ENCODE measurements at regions not wholly inside any gene's neighbourhood (a gene's known extent, or its start where the extent isn't known, plus 50 kb on each side); places are given as distances from the start of the nearest gene placed in this dataset.

DNA sequence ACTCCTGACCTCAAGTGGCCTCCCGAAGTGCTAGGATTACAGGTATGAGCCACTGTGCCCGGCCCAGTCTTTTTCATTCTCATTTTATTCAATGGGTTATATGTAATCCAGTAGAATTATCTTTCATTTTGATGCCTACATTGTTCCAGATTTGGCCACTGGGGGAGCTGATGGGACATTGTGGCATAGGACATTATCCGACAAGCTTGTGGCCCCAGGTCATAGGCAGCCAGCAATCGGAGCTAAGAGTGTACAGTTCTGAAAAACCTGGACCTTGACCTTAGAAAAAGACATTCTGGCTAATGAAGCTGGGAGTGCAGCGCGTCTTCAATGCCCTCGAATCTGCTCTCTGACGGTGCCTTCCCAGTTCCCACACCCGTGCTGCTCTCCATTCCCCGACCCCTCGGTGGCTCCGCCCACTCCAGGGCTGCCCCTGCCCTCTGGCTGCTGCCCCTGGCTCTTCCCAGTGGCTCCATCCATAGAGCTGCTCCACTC lies 108.7 kb downstream of the TEX29 start:
- H3K27me3 ChIP-seq (ENCODE audit: control insufficient read depth, insufficient read depth, low read length): no peaks in the 10 kb centered on the region
- H3K4me3 ChIP-seq (replicated peaks in 1 of 4; ENCODE audit: control extremely low read depth in 1 of 4, insufficient read depth in 1 of 4, low read depth in 3 of 4, low read length in 4 of 4): no peak overlapping the region
- H2AFZ ChIP-seq (ENCODE audit: low read length): no peak overlapping the region
- peak; percentile 1 to 27 for DNase-seq (ENCODE audit: low read depth in 2 of 2)
- no peaks in the 10 kb centered on the region for H4K20me1 ChIP-seq (ENCODE audit: control insufficient read depth, extremely low read depth, insufficient read depth, low read length)
- no peak for TF ChIP-seq EZH2 (IDR thresholded peaks at IDR 0.05; ENCODE audit: low read length, missing control alignments)
- TF ChIP-seq, protein P1, sequence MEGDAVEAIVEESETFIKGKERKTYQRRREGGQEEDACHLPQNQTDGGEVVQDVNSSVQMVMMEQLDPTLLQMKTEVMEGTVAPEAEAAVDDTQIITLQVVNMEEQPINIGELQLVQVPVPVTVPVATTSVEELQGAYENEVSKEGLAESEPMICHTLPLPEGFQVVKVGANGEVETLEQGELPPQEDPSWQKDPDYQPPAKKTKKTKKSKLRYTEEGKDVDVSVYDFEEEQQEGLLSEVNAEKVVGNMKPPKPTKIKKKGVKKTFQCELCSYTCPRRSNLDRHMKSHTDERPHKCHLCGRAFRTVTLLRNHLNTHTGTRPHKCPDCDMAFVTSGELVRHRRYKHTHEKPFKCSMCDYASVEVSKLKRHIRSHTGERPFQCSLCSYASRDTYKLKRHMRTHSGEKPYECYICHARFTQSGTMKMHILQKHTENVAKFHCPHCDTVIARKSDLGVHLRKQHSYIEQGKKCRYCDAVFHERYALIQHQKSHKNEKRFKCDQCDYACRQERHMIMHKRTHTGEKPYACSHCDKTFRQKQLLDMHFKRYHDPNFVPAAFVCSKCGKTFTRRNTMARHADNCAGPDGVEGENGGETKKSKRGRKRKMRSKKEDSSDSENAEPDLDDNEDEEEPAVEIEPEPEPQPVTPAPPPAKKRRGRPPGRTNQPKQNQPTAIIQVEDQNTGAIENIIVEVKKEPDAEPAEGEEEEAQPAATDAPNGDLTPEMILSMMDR (conservative IDR thresholded peaks at IDR 0.05 in 1 of 2, IDR thresholded peaks at IDR 0.05 in 1 of 2; ENCODE audit: low read depth in 1 of 2, low read length in 2 of 2): peak; percentile 52 to 67
- H3K27ac ChIP-seq (ENCODE audit: insufficient read depth, low read length): no peak overlapping the region
- H3K9ac ChIP-seq (ENCODE audit: insufficient read depth, low read length): no peak overlapping the region
- no peaks in the 10 kb centered on the region for H3K9me3 ChIP-seq (ENCODE audit: control insufficient read depth, insufficient read depth, low read depth, low read length)
- no peaks in the 10 kb centered on the region for H3K79me2 ChIP-seq (ENCODE audit: control insufficient read depth, insufficient read depth, low read length)
- no peaks in the 10 kb centered on the region for H3K36me3 ChIP-seq (ENCODE audit: control insufficient read depth, insufficient read depth, low read length)
- H3K4me2 ChIP-seq (ENCODE audit: extremely low read depth, insufficient read depth, low read length): no peak overlapping the region
- no peaks in the 10 kb centered on the region for H3K4me1 ChIP-seq (ENCODE audit: control insufficient read depth, extremely low read depth, insufficient read depth, low read length)

DNA sequence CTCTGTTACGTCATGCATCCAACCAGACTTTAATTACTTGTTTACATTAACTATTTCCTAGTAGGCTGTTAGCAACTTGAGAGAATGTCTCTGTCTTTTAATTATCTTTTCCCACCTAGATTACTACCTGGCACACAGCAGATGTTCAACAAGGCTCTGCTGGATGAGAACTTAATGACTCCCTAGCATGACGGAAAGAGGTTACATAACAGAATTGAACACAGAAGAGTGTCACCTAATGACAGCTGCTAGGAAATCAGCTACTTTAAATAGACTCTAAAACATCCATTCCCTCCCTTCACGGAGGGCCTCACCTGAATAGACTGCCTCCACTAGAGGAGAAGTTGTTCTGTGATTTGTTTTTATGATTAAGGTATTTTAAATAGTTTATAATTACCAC lies 110.8 kb downstream of the TEX29 start:
- no peak for DNase-seq (ENCODE audit: low read depth in 2 of 2)
- TF ChIP-seq, protein P1 (conservative IDR thresholded peaks at IDR 0.05 in 1 of 2, IDR thresholded peaks at IDR 0.05 in 1 of 2; ENCODE audit: low read depth in 1 of 2, low read length in 2 of 2): no peak
- TF ChIP-seq EZH2 (IDR thresholded peaks at IDR 0.05; ENCODE audit: low read length, missing control alignments): no peak
- H4K20me1 ChIP-seq (ENCODE audit: control insufficient read depth, extremely low read depth, insufficient read depth, low read length): no peaks in the 10 kb centered on the region
- no peak overlapping the region for H3K9ac ChIP-seq (ENCODE audit: insufficient read depth, low read length)
- no peaks in the 10 kb centered on the region for H3K27me3 ChIP-seq (ENCODE audit: control insufficient read depth, insufficient read depth, low read length)
- H3K4me3 ChIP-seq (replicated peaks in 1 of 4; ENCODE audit: control extremely low read depth in 1 of 4, insufficient read depth in 1 of 4, low read depth in 3 of 4, low read length in 4 of 4): no peak overlapping the region
- no peaks in the 10 kb centered on the region for H3K79me2 ChIP-seq (ENCODE audit: control insufficient read depth, insufficient read depth, low read length)
- H3K36me3 ChIP-seq (ENCODE audit: control insufficient read depth, insufficient read depth, low read length): no peaks in the 10 kb centered on the region
- H2AFZ ChIP-seq (ENCODE audit: low read length): no peak overlapping the region
- H3K9me3 ChIP-seq (ENCODE audit: control insufficient read depth, insufficient read depth, low read depth, low read length): no peaks in the 10 kb centered on the region
- H3K4me1 ChIP-seq (ENCODE audit: control insufficient read depth, extremely low read depth, insufficient read depth, low read length): no peaks in the 10 kb centered on the region
- H3K4me2 ChIP-seq (ENCODE audit: extremely low read depth, insufficient read depth, low read length): no peak overlapping the region
- no peak overlapping the region for H3K27ac ChIP-seq (ENCODE audit: insufficient read depth, low read length)

- Histone ChIP-seq H3K4me2 (ENCODE audit: extremely low read depth, insufficient read depth, low read length) (no peak overlapping the region), H3K4me3 (replicated peaks in 1 of 4; ENCODE audit: control extremely low read depth in 1 of 4, insufficient read depth in 1 of 4, low read depth in 3 of 4, low read length in 4 of 4) (no peak overlapping the region), H3K9ac (ENCODE audit: insufficient read depth, low read length) (no peak overlapping the region), H3K4me1 (ENCODE audit: control insufficient read depth, extremely low read depth, insufficient read depth, low read length) (no peaks in the 10 kb centered on the region), H2AFZ (ENCODE audit: low read length) (no peak overlapping the region), H3K9me3 (ENCODE audit: control insufficient read depth, insufficient read depth, low read depth, low read length) (no peaks in the 10 kb centered on the region), H3K27me3 (ENCODE audit: control insufficient read depth, insufficient read depth, low read length) (no peaks in the 10 kb centered on the region), H3K36me3 (ENCODE audit: control insufficient read depth, insufficient read depth, low read length) (no peaks in the 10 kb centered on the region), H3K79me2 (ENCODE audit: control insufficient read depth, insufficient read depth, low read length) (no peaks in the 10 kb centered on the region), H3K27ac (ENCODE audit: insufficient read depth, low read length) (no peak overlapping the region), H4K20me1 (ENCODE audit: control insufficient read depth, extremely low read depth, insufficient read depth, low read length) (no peaks in the 10 kb centered on the region)
- DNase-seq (ENCODE audit: low read depth in 2 of 2): no peak
- TF ChIP-seq EZH2 (IDR thresholded peaks at IDR 0.05; ENCODE audit: low read length, missing control alignments): no peak
- TF ChIP-seq, protein P1 (conservative IDR thresholded peaks at IDR 0.05 in 1 of 2, IDR thresholded peaks at IDR 0.05 in 1 of 2; ENCODE audit: low read depth in 1 of 2, low read length in 2 of 2): no peak
Measured at GRCh38 chr13:111434578-111435159, 114.2 kb downstream of the TEX29 start.
